Astrocyte (in vitro differentiated cells and primary cell): ENCODE measurements at regions not wholly inside any gene's neighbourhood (a gene's known extent, or its start where the extent isn't known, plus 50 kb on each side); places are given as distances from the start of the nearest gene placed in this dataset.

Experiments
- DNase-seq: peaks from one replicate; pipeline ENCODE4 v3.0.0-alpha.2; 2010; ENCODE audit warnings: low read depth
- FAIRE-seq: peaks from 2 replicates; lab custom pipeline; 2011; peaks lifted over from hg19 to GRCh38; lab: Jason Lieb, UNC
- H2AFZ ChIP-seq: 2 replicates; pipeline ENCODE4 v1.6.0; 2012; ENCODE audit warnings: low read depth, low read length, inconsistent platforms
- H3K27ac ChIP-seq: 2 replicates; pipeline ENCODE4 v1.5.1; 2011; ENCODE audit warnings: low read depth, low read length, inconsistent platforms
- H3K27me3 ChIP-seq: 2 replicates; pipeline ENCODE4 v1.6.0; 2011; ENCODE audit warnings: low read length, inconsistent platforms; ENCODE audit not compliant: insufficient read depth
- H3K36me3 ChIP-seq: 2 replicates; pipeline ENCODE4 v1.5.1; 2011; ENCODE audit warnings: low read length, inconsistent platforms; ENCODE audit not compliant: insufficient read depth
- H3K4me1 ChIP-seq: 2 replicates; pipeline ENCODE4 v1.5.1; 2011; ENCODE audit warnings: low read length, inconsistent platforms; ENCODE audit not compliant: insufficient read depth
- H3K4me2 ChIP-seq: 2 replicates; pipeline ENCODE4 v1.6.0; 2012; ENCODE audit warnings: low read length, inconsistent platforms
- H3K4me3 ChIP-seq: 2 replicates; pipeline ENCODE4 v1.5.1; 2011; ENCODE audit warnings: low read depth, mild to moderate bottlenecking, low read length, inconsistent platforms; ENCODE audit not compliant: insufficient read depth
- H3K79me2 ChIP-seq: 2 replicates; pipeline ENCODE4 v1.6.0; 2012; ENCODE audit warnings: mild to moderate bottlenecking, low read length, inconsistent platforms; ENCODE audit not compliant: insufficient read depth
- H3K9ac ChIP-seq: 2 replicates; pipeline ENCODE4 v1.6.0; 2012; ENCODE audit warnings: mild to moderate bottlenecking, low read length, inconsistent platforms
- H3K9me3 ChIP-seq: 2 replicates; pipeline ENCODE4 v1.5.1; 2012; ENCODE audit warnings: low read depth, mild to moderate bottlenecking, low read length, inconsistent platforms; ENCODE audit not compliant: insufficient read depth
- H4K20me1 ChIP-seq: 2 replicates; pipeline ENCODE4 v1.6.0; 2012; ENCODE audit warnings: low read length, inconsistent platforms; ENCODE audit not compliant: insufficient read depth
- H3K27ac Mint-ChIP-seq: one replicate; pipeline ENCODE4 v1.8.0; 2021; ENCODE audit warnings: mild to moderate bottlenecking, mixed read lengths; ENCODE audit not compliant: unreplicated experiment
- H3K27me3 Mint-ChIP-seq: one replicate; pipeline ENCODE4 v1.8.0; 2021; ENCODE audit warnings: low read depth, mixed read lengths; ENCODE audit not compliant: unreplicated experiment
- H3K36me3 Mint-ChIP-seq: one replicate; pipeline ENCODE4 v1.8.0; 2021; ENCODE audit warnings: low read depth, mixed read lengths; ENCODE audit not compliant: unreplicated experiment
- H3K4me1 Mint-ChIP-seq: one replicate; pipeline ENCODE4 v1.8.0; 2021; ENCODE audit warnings: low read depth, mixed read lengths; ENCODE audit not compliant: unreplicated experiment
- H3K4me3 Mint-ChIP-seq: one replicate; pipeline ENCODE4 v1.8.0; 2021; ENCODE audit warnings: mild to moderate bottlenecking, moderate library complexity, mixed read lengths; ENCODE audit not compliant: unreplicated experiment
- H3K9me3 Mint-ChIP-seq: one replicate; pipeline ENCODE4 v1.8.0; 2021; ENCODE audit warnings: mild to moderate bottlenecking, mixed read lengths; ENCODE audit not compliant: unreplicated experiment
- EZH2 ChIP-seq: IDR thresholded peaks from 2 replicates; pipeline ENCODE4 v1.6.1; 2012; ENCODE audit warnings: mild to moderate bottlenecking, low read length, inconsistent platforms; ENCODE audit not compliant: insufficient read depth
- TF ChIP-seq, protein P1 (sequence below): IDR thresholded peaks from 2 replicates; pipeline ENCODE4 v1.5.1; 2011; ENCODE audit warnings: low read depth, mild to moderate bottlenecking, inconsistent platforms, low read length, moderate library complexity; ENCODE audit not compliant: insufficient read depth

DNA sequence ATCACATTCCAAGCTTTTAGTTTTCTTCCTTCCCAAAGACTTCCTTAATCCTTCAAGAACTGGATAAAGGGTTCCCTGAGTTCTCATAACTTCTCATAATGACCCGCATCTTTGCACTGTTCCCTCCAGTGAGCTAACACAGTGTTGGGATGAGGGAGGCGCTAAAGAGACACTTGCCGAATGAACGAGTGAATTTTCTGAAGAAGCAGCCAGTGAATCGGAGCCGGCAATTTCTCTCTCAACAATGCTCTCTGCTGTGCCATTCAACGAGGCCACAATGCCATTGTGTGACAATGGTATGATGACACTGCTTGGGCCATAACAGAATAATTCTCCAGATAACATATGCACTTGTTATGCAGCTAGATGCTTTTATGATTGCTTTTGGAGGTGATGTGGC is 51.4 kb upstream of the ZFP42 start:
- no peak overlapping the region for H3K4me3 Mint-ChIP-seq
- TF ChIP-seq EZH2: no peak
- TF ChIP-seq, protein P1, sequence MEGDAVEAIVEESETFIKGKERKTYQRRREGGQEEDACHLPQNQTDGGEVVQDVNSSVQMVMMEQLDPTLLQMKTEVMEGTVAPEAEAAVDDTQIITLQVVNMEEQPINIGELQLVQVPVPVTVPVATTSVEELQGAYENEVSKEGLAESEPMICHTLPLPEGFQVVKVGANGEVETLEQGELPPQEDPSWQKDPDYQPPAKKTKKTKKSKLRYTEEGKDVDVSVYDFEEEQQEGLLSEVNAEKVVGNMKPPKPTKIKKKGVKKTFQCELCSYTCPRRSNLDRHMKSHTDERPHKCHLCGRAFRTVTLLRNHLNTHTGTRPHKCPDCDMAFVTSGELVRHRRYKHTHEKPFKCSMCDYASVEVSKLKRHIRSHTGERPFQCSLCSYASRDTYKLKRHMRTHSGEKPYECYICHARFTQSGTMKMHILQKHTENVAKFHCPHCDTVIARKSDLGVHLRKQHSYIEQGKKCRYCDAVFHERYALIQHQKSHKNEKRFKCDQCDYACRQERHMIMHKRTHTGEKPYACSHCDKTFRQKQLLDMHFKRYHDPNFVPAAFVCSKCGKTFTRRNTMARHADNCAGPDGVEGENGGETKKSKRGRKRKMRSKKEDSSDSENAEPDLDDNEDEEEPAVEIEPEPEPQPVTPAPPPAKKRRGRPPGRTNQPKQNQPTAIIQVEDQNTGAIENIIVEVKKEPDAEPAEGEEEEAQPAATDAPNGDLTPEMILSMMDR: no peak
- H3K9me3 Mint-ChIP-seq: peaks cover 2% of the 10 kb centered on the region
- H3K27ac Mint-ChIP-seq: no peak overlapping the region
- Histone ChIP-seq H3K27me3 (no peaks in the 10 kb centered on the region), H3K27ac (no peak overlapping the region), H3K4me3 (no peak overlapping the region), H3K4me1 (no peaks in the 10 kb centered on the region), H3K36me3 (no peaks in the 10 kb centered on the region), H4K20me1 (no peaks in the 10 kb centered on the region), H3K79me2 (no peaks in the 10 kb centered on the region), H3K9ac (no peak overlapping the region), H2AFZ (no peak overlapping the region), H3K9me3 (no peaks in the 10 kb centered on the region), H3K4me2 (no peak overlapping the region)
- DNase-seq (no peak), FAIRE-seq (no peak)
- no peaks in the 10 kb centered on the region for H3K27me3 Mint-ChIP-seq
- no peaks in the 10 kb centered on the region for H3K4me1 Mint-ChIP-seq
- H3K36me3 Mint-ChIP-seq: no peaks in the 10 kb centered on the region
